Right atrium auricular region (tissue), 2 donors: ENCODE measurements at regions not wholly inside any gene's neighbourhood (a gene's known extent, or its start where the extent isn't known, plus 50 kb on each side); places are given as distances from the start of the nearest gene placed in this dataset.
A peak's percentile ranks its signal among the peaks of the same experiment; 100 is the strongest.
"Not testable (repeated sequence)": the region's sequence is repeated elsewhere in the genome, so short reads cannot be mapped to it uniquely, and the experiment has no call there.

Experiments
- DNase-seq: peaks from one replicate; pipeline ENCODE4 v3.0.0-alpha.2; 2019; ENCODE audit warnings: low spot score
- H3K27ac ChIP-seq, 2 donors: fragments of 200-600 bp; sonication (generic); 1 replicate in 1 of 2; 2 replicates in 1 of 2; pipeline ENCODE4 v1.5.1; 2016 to 2019
- H3K27me3 ChIP-seq, 2 donors: fragments of 200-600 bp; sonication (generic); one replicate each; pipeline versions ENCODE4 v1.5.1 to v1.6.0; 2017 to 2019
- H3K36me3 ChIP-seq: fragments of 200-600 bp; sonication (generic); one replicate; pipeline ENCODE4 v1.5.1; 2016
- H3K4me1 ChIP-seq, 2 donors: fragments of 200-600 bp; sonication (generic); one replicate each; pipeline versions ENCODE4 v1.5.1 to v1.6.0; 2017 to 2019
- H3K4me3 ChIP-seq, 2 donors: fragments of 200-600 bp; sonication (generic); 1 replicate in 1 of 2; 2 replicates in 1 of 2; pipeline ENCODE4 v1.5.1; 2017 to 2019; ENCODE audit warnings: mild to moderate bottlenecking in 1 of 2, moderate library complexity in 1 of 2
- H3K9me3 ChIP-seq, 2 donors: fragments of 200-600 bp; sonication (generic); one replicate each; pipeline ENCODE4 v1.5.1; 2019
- TF ChIP-seq, protein P1 (sequence below), 2 donors: fragments of 200-600 bp; sonication (generic); IDR thresholded peaks; one replicate each; pipeline ENCODE4 v1.5.1; 2019; ENCODE audit warnings: antibody characterized with exemption in 2 of 2

- Histone ChIP-seq H3K27ac (no peak overlapping the region), H3K4me1 (peaks cover 0 to 18% of the 10 kb centered on the region in 2 donors), H3K27me3 (no peaks in the 10 kb centered on the region), H3K4me3 (no peak overlapping the region), H3K9me3 (no peaks in the 10 kb centered on the region), H3K36me3 (no peaks in the 10 kb centered on the region)
- TF ChIP-seq, protein P1, sequence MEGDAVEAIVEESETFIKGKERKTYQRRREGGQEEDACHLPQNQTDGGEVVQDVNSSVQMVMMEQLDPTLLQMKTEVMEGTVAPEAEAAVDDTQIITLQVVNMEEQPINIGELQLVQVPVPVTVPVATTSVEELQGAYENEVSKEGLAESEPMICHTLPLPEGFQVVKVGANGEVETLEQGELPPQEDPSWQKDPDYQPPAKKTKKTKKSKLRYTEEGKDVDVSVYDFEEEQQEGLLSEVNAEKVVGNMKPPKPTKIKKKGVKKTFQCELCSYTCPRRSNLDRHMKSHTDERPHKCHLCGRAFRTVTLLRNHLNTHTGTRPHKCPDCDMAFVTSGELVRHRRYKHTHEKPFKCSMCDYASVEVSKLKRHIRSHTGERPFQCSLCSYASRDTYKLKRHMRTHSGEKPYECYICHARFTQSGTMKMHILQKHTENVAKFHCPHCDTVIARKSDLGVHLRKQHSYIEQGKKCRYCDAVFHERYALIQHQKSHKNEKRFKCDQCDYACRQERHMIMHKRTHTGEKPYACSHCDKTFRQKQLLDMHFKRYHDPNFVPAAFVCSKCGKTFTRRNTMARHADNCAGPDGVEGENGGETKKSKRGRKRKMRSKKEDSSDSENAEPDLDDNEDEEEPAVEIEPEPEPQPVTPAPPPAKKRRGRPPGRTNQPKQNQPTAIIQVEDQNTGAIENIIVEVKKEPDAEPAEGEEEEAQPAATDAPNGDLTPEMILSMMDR (IDR thresholded peaks at IDR 0.05): no peak
- DNase-seq: no peak
Measured at GRCh38 chr10:44258460-44259089, 126.3 kb downstream of the CXCL12 start.

- no peak for DNase-seq
- H3K36me3 ChIP-seq: no peaks in the 10 kb centered on the region
- no peaks in the 10 kb centered on the region for H3K9me3 ChIP-seq
- no peaks in the 10 kb centered on the region for H3K27me3 ChIP-seq
- TF ChIP-seq, protein P1 (IDR thresholded peaks at IDR 0.05): no peak
- H3K4me3 ChIP-seq: no peak overlapping the region
- no peak overlapping the region for H3K27ac ChIP-seq
- H3K4me1 ChIP-seq: peaks cover 0 to 21% of the 10 kb centered on the region in 2 donors
Measured at GRCh38 chr10:44258019-44258418, 126.9 kb downstream of the CXCL12 start.

GRCh38 chr10:44253769-44254462 lies 131.0 kb downstream of the CXCL12 start:
- DNase-seq: no peak
- Histone ChIP-seq H3K27ac (peak overlapping the region in 1 of 2 donors; percentile 17), H3K27me3 (no peaks in the 10 kb centered on the region), H3K36me3 (no peaks in the 10 kb centered on the region), H3K4me3 (no peak overlapping the region), H3K9me3 (no peaks in the 10 kb centered on the region), H3K4me1 (peaks cover 0 to 8% of the 10 kb centered on the region in 2 donors)
- TF ChIP-seq, protein P1 (IDR thresholded peaks at IDR 0.05): no peak

DNA sequence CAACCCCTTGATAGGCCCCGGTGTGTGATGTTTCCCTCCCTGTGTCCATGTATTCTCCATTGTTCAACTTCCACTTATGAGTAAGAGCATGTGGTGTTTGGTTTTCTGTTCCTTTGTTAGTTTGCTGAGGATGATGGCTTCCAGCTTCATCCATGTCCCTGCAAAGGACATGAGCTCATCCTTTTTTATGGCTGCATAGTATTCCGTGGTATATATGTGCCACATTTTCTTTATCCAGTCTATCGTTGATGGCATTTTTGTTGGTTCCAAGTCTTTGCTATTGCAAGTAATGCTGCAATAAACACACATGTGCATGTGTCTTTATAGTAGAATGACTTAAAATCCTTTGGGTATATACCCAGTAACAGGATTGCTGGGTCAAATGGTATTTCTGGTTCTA lies 132.3 kb downstream of the CXCL12 start:
- not testable (repeated sequence) for H3K27me3 ChIP-seq, H3K27ac ChIP-seq

GRCh38 chr10:44249933-44250332 lies 135.0 kb downstream of the CXCL12 start:
- not testable (repeated sequence) for H3K9me3 ChIP-seq, DNase-seq, H3K4me1 ChIP-seq, H3K27me3 ChIP-seq, H3K36me3 ChIP-seq, H3K27ac ChIP-seq, H3K4me3 ChIP-seq

More for the DNA sequence above, 132.3 kb downstream of the CXCL12 start:
- not testable (repeated sequence) for H3K36me3 ChIP-seq, H3K9me3 ChIP-seq, H3K4me1 ChIP-seq, DNase-seq, H3K4me3 ChIP-seq

DNA sequence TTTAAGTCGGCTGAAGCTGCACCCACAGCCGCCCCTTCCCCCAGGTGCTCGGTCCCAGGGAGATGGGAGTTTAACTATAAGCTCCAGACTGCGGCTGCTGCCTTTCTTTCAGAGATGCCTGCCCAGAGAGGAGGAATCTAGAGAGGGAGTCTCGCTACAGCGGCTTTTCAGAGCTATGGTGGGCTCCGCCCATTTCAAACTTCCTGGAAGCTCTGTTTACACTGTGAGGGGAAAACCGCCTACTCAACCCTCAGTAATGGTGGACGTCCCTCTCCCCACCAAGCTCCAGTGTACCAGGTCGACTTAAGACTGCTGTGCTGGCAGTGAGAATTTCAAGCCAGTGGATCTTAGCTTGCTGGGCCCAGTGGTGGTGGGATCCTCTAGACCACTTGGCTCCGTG lies 135.4 kb downstream of the CXCL12 start:
- TF ChIP-seq, protein P1 (IDR thresholded peaks at IDR 0.05): no peak
- no peaks in the 10 kb centered on the region for H3K27me3 ChIP-seq
- H3K27ac ChIP-seq: no peak overlapping the region
- H3K4me3 ChIP-seq: no peak overlapping the region
- no peak for DNase-seq
- H3K36me3 ChIP-seq: no peaks in the 10 kb centered on the region
- H3K9me3 ChIP-seq: no peaks in the 10 kb centered on the region
- H3K4me1 ChIP-seq: peaks cover 0 to 8% of the 10 kb centered on the region in 2 donors

- H3K36me3 ChIP-seq, DNase-seq, H3K4me3 ChIP-seq, H3K27me3 ChIP-seq, H3K9me3 ChIP-seq, H3K27ac ChIP-seq, H3K4me1 ChIP-seq: not testable (repeated sequence)
Measured at GRCh38 chr10:44246700-44247099, 138.2 kb downstream of the CXCL12 start.

DNA sequence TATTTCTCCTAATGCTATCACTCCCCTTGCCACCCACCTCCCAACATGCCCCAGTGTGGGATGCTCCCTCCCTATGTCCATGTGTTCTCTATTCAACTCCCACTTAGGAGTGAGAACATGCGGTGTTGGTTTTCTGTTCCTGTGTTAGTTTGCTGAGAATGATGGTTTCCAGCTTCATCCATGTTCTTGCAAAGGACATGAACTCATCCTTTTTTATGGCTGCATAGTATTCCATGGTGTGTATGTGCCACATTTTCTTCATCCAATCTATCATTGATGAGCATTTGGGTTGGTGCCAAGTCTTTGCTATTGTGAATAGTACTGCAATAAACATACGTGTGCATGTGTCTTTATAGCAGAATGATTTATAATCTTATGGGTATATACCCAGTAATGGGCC lies 138.6 kb downstream of the CXCL12 start:
- not testable (repeated sequence) for DNase-seq, H3K27ac ChIP-seq, H3K4me1 ChIP-seq

More for the DNA sequence above, 138.6 kb downstream of the CXCL12 start:
- not testable (repeated sequence) for H3K27me3 ChIP-seq, H3K9me3 ChIP-seq, H3K36me3 ChIP-seq, H3K4me3 ChIP-seq
